ENCODE measurements at regions not wholly inside any gene's neighbourhood (a gene's known extent, or its start where the extent isn't known, plus 50 kb on each side); places are given as distances from the start of the nearest gene placed in this dataset.

- Histone ChIP-seq H3K27me3 (ENCODE audit: control insufficient read depth, insufficient read depth, low read length) (no peaks in the 10 kb centered on the region), H3K27ac (ENCODE audit: low read length) (no peak overlapping the region), H3K9me3 (replicated peaks; ENCODE audit: control insufficient read depth, low read depth, low read length) (no peaks in the 10 kb centered on the region), H3K4me3 (ENCODE audit: low read length) (no peak overlapping the region), H3K4me1 (ENCODE audit: control insufficient read depth, insufficient read depth, low read length) (no peaks in the 10 kb centered on the region), H3K36me3 (ENCODE audit: control insufficient read depth, insufficient read depth, low read length) (no peaks in the 10 kb centered on the region)
- DNase-seq = no peak
- no CpG with 5 or more reads among the region's 3 CpGs for WGBS (ENCODE audit: insufficient coverage)
Measured at GRCh38 chr12:71071536-71072097, 86.2 kb downstream of the TSPAN8 start.

- no peak for DNase-seq
- WGBS (ENCODE audit: insufficient coverage) = no CpG with 5 or more reads among the region's 3 CpGs
- Histone ChIP-seq H3K36me3 (ENCODE audit: control insufficient read depth, insufficient read depth, low read length) (no peaks in the 10 kb centered on the region), H3K27me3 (ENCODE audit: control insufficient read depth, insufficient read depth, low read length) (no peaks in the 10 kb centered on the region), H3K27ac (ENCODE audit: low read length) (no peak overlapping the region), H3K4me1 (ENCODE audit: control insufficient read depth, insufficient read depth, low read length) (no peaks in the 10 kb centered on the region), H3K4me3 (ENCODE audit: low read length) (no peak overlapping the region), H3K9me3 (replicated peaks; ENCODE audit: control insufficient read depth, low read depth, low read length) (no peaks in the 10 kb centered on the region)
Measured at GRCh38 chr12:71070416-71071128, 87.2 kb downstream of the TSPAN8 start.

GRCh38 chr12:71069311-71069710 is 88.5 kb downstream of the TSPAN8 start:
- peak; percentile 82 for DNase-seq
- Histone ChIP-seq H3K27ac (ENCODE audit: low read length) (no peak overlapping the region), H3K9me3 (replicated peaks; ENCODE audit: control insufficient read depth, low read depth, low read length) (no peaks in the 10 kb centered on the region), H3K27me3 (ENCODE audit: control insufficient read depth, insufficient read depth, low read length) (no peaks in the 10 kb centered on the region), H3K4me1 (ENCODE audit: control insufficient read depth, insufficient read depth, low read length) (no peaks in the 10 kb centered on the region), H3K4me3 (ENCODE audit: low read length) (no peak overlapping the region), H3K36me3 (ENCODE audit: control insufficient read depth, insufficient read depth, low read length) (no peaks in the 10 kb centered on the region)
- WGBS (ENCODE audit: insufficient coverage) = no CpG with 5 or more reads among the region's 2 CpGs

GRCh38 chr12:71063087-71063486 is 94.7 kb downstream of the TSPAN8 start:
- no peak overlapping the region for H3K27ac ChIP-seq (ENCODE audit: low read length)

DNA sequence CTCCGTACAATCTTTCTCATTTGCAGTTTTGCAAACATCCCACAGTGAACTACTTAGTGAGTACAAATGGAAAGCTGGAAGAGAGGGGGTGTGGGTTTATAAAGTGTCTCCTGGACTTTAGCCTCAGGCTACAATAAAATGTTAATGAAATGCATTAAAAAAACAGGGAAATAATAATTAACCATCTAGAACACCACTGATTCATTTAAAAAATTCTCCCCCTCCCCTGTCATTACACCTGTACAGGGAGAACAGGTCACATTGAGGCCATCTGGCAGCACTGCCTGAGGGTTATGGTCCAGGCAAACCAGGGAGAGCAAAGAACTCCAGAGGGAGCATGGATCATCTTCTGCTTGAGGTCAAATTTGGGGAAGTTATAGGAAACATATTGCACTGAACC is 96.3 kb downstream of the TSPAN8 start:
- H3K4me3 ChIP-seq (ENCODE audit: low read length) = no peak overlapping the region
- no peaks in the 10 kb centered on the region for H3K36me3 ChIP-seq (ENCODE audit: control insufficient read depth, insufficient read depth, low read length)
- WGBS (ENCODE audit: insufficient coverage) = no CpG with 5 or more reads among the region's 1 CpG
- no peaks in the 10 kb centered on the region for H3K27me3 ChIP-seq (ENCODE audit: control insufficient read depth, insufficient read depth, low read length)
- H3K4me1 ChIP-seq (ENCODE audit: control insufficient read depth, insufficient read depth, low read length) = no peaks in the 10 kb centered on the region
- H3K9me3 ChIP-seq (replicated peaks; ENCODE audit: control insufficient read depth, low read depth, low read length) = no peaks in the 10 kb centered on the region
- no peak for DNase-seq
- no peak overlapping the region for H3K27ac ChIP-seq (ENCODE audit: low read length)

More at GRCh38 chr12:71063087-71063486, 94.7 kb downstream of the TSPAN8 start:
- no peak for DNase-seq
- Histone ChIP-seq H3K36me3 (ENCODE audit: control insufficient read depth, insufficient read depth, low read length) (no peaks in the 10 kb centered on the region), H3K4me3 (ENCODE audit: low read length) (no peak overlapping the region), H3K4me1 (ENCODE audit: control insufficient read depth, insufficient read depth, low read length) (no peaks in the 10 kb centered on the region), H3K9me3 (replicated peaks; ENCODE audit: control insufficient read depth, low read depth, low read length) (no peaks in the 10 kb centered on the region), H3K27me3 (ENCODE audit: control insufficient read depth, insufficient read depth, low read length) (no peaks in the 10 kb centered on the region)
- WGBS (ENCODE audit: insufficient coverage) = no CpG with 5 or more reads among the region's 7 CpGs

GRCh38 chr12:71060426-71060825 is 97.4 kb downstream of the TSPAN8 start:
- Histone ChIP-seq H3K4me1 (ENCODE audit: control insufficient read depth, insufficient read depth, low read length) (no peaks in the 10 kb centered on the region), H3K27ac (ENCODE audit: low read length) (no peak overlapping the region), H3K36me3 (ENCODE audit: control insufficient read depth, insufficient read depth, low read length) (no peaks in the 10 kb centered on the region), H3K9me3 (replicated peaks; ENCODE audit: control insufficient read depth, low read depth, low read length) (no peaks in the 10 kb centered on the region), H3K27me3 (ENCODE audit: control insufficient read depth, insufficient read depth, low read length) (no peaks in the 10 kb centered on the region), H3K4me3 (ENCODE audit: low read length) (no peak overlapping the region)
- DNase-seq = no peak
- 100% methylated on average over 2 of the region's 4 CpGs for WGBS (ENCODE audit: insufficient coverage)

DNA sequence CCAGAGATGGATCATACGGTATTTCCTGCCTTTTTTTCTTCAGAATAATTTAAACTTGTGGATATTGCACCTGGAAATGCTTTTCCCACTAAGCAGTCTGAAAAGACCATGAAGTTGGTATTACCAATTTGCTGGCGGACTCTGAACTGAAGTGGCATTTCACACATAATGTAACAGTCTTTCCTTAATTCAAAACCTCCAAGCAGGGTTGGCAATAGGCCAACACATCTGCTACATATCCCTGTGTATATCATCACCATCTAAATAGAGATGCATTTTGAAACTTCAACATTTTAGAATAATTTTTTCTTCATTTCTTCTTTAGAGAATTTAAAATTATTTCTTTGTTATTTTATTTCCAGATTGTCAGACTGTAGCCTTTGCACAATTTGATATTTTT is 100.5 kb downstream of the TSPAN8 start:
- no peaks in the 10 kb centered on the region for H3K36me3 ChIP-seq (ENCODE audit: control insufficient read depth, insufficient read depth, low read length)
- DNase-seq = peak; percentile 85
- no peaks in the 10 kb centered on the region for H3K27me3 ChIP-seq (ENCODE audit: control insufficient read depth, insufficient read depth, low read length)
- no peaks in the 10 kb centered on the region for H3K4me1 ChIP-seq (ENCODE audit: control insufficient read depth, insufficient read depth, low read length)
- H3K27ac ChIP-seq (ENCODE audit: low read length) = no peak overlapping the region
- no peaks in the 10 kb centered on the region for H3K9me3 ChIP-seq (replicated peaks; ENCODE audit: control insufficient read depth, low read depth, low read length)
- H3K4me3 ChIP-seq (ENCODE audit: low read length) = no peak overlapping the region
- WGBS (ENCODE audit: insufficient coverage) = 63% methylated on average over 1 of the region's 2 CpGs

GRCh38 chr12:71054551-71054950 is 103.2 kb downstream of the TSPAN8 start:
- H3K27ac ChIP-seq (ENCODE audit: low read length) = no peak overlapping the region
- no peak for DNase-seq
- WGBS (ENCODE audit: insufficient coverage) = no CpG with 5 or more reads among the region's 2 CpGs

DNA sequence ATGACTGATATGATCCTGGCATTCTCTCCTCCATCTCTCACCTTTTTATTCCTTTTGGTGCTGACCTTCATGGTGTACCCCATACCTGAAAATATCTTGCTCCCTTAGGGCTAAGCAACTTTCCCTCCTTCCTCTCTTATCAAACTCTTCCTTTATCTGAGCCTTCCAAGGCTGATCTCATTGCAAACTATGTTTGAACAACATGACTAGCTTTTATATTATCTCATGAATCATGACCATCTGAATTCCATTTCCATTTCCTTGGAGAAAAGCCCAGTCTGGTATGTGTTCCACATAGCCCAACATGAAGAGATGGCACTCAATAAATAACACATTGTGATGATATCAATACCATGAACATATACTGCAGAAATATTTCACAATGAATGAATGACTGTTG is 111.6 kb downstream of the TSPAN8 start:
- H3K27ac ChIP-seq (ENCODE audit: low read length) = no peak overlapping the region
- H3K36me3 ChIP-seq (ENCODE audit: control insufficient read depth, insufficient read depth, low read length) = no peaks in the 10 kb centered on the region
- no peaks in the 10 kb centered on the region for H3K27me3 ChIP-seq (ENCODE audit: control insufficient read depth, insufficient read depth, low read length)
- H3K4me1 ChIP-seq (ENCODE audit: control insufficient read depth, insufficient read depth, low read length) = peaks cover 3% of the 10 kb centered on the region
- no peaks in the 10 kb centered on the region for H3K9me3 ChIP-seq (replicated peaks; ENCODE audit: control insufficient read depth, low read depth, low read length)
- peak; percentile 11 for DNase-seq
- no peak overlapping the region for H3K4me3 ChIP-seq (ENCODE audit: low read length)

More at GRCh38 chr12:71054551-71054950, 103.2 kb downstream of the TSPAN8 start:
- Histone ChIP-seq H3K4me1 (ENCODE audit: control insufficient read depth, insufficient read depth, low read length) (no peaks in the 10 kb centered on the region), H3K9me3 (replicated peaks; ENCODE audit: control insufficient read depth, low read depth, low read length) (no peaks in the 10 kb centered on the region), H3K4me3 (ENCODE audit: low read length) (no peak overlapping the region), H3K27me3 (ENCODE audit: control insufficient read depth, insufficient read depth, low read length) (no peaks in the 10 kb centered on the region), H3K36me3 (ENCODE audit: control insufficient read depth, insufficient read depth, low read length) (no peaks in the 10 kb centered on the region)

DNA sequence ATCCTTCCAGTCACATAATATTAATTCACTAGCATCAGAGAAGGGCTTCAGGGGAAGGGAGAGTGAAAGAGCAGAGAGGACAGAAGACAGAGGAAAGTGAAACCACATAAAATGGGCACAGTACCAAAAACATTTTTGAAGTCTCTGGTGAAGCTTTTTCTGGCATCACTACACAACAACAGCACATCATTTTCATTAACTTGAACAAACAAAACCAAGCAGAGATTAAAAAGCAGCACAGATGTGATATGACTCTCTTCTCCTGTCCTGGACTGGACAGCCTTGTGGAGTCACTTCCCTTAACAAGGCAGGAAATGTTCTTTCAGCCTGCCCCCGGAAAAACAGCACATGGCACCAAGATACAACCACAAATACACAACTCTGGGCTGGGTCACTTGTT is 112.0 kb downstream of the TSPAN8 start:
- Histone ChIP-seq H3K27me3 (ENCODE audit: control insufficient read depth, insufficient read depth, low read length) (no peaks in the 10 kb centered on the region), H3K27ac (ENCODE audit: low read length) (no peak overlapping the region), H3K4me3 (ENCODE audit: low read length) (no peak overlapping the region), H3K9me3 (replicated peaks; ENCODE audit: control insufficient read depth, low read depth, low read length) (no peaks in the 10 kb centered on the region), H3K36me3 (ENCODE audit: control insufficient read depth, insufficient read depth, low read length) (no peaks in the 10 kb centered on the region), H3K4me1 (ENCODE audit: control insufficient read depth, insufficient read depth, low read length) (peaks cover 3% of the 10 kb centered on the region)
- peak; percentile 81 for DNase-seq
- WGBS (ENCODE audit: insufficient coverage) = 50% methylated on average over 1 of the region's 1 CpG

Measured in muscle of leg (tissue), 3 donors.